Neural cell (in vitro differentiated cells): ENCODE measurements at regions not wholly inside any gene's neighbourhood (a gene's known extent, or its start where the extent isn't known, plus 50 kb on each side); places are given as distances from the start of the nearest gene placed in this dataset.

Source experiments
- EP300 ChIP-seq: fragments of 450-650 bp; conservative IDR thresholded peaks from 2 replicates; pipeline ENCODE4 v1.6.1; 2014; ENCODE audit warnings: antibody characterized with exemption, mild to moderate bottlenecking, moderate library complexity; ENCODE audit not compliant: poor library complexity, severe bottlenecking
- POLR2AphosphoS5 ChIP-seq: IDR thresholded peaks from 2 replicates; pipeline ENCODE4 v1.6.1; 2012
- TAF1 ChIP-seq: IDR thresholded peaks from 2 replicates; pipeline ENCODE4 v1.6.1; 2012; ENCODE audit warnings: low read depth
- TF ChIP-seq, protein P1 (sequence below): fragments of 450-650 bp; IDR thresholded peaks from 2 replicates; pipeline ENCODE4 v1.5.1; 2014; ENCODE audit warnings: antibody characterized with exemption, mild to moderate bottlenecking, moderate library complexity; ENCODE audit not compliant: poor library complexity, severe bottlenecking
- TF ChIP-seq, protein P2 (sequence below): IDR thresholded peaks from 2 replicates; pipeline ENCODE4 v1.6.1; 2012; ENCODE audit warnings: borderline replicate concordance

DNA sequence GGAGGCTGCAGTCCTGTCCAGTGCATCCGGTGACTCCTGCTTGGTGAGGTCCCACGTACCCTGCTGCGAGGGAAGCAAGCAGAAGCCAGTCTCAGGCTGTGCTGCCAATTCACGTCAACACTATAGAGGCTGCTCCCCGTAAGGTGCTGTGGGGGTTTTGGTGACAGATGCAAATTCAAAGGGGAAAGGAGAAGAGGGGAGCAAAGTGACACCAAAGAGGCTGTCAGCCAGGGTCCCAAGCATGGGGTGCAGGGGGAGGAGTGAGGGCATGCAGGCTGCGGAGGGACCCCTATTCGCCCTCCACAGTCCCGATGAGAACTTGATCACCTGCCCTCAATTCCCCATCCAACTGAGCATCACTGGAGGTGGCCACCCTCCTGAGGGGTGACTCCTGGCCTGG, 179.4 kb upstream of the HS6ST1 start:
- TF ChIP-seq, protein P1, sequence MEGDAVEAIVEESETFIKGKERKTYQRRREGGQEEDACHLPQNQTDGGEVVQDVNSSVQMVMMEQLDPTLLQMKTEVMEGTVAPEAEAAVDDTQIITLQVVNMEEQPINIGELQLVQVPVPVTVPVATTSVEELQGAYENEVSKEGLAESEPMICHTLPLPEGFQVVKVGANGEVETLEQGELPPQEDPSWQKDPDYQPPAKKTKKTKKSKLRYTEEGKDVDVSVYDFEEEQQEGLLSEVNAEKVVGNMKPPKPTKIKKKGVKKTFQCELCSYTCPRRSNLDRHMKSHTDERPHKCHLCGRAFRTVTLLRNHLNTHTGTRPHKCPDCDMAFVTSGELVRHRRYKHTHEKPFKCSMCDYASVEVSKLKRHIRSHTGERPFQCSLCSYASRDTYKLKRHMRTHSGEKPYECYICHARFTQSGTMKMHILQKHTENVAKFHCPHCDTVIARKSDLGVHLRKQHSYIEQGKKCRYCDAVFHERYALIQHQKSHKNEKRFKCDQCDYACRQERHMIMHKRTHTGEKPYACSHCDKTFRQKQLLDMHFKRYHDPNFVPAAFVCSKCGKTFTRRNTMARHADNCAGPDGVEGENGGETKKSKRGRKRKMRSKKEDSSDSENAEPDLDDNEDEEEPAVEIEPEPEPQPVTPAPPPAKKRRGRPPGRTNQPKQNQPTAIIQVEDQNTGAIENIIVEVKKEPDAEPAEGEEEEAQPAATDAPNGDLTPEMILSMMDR = no peak
- TF ChIP-seq, protein P2, sequence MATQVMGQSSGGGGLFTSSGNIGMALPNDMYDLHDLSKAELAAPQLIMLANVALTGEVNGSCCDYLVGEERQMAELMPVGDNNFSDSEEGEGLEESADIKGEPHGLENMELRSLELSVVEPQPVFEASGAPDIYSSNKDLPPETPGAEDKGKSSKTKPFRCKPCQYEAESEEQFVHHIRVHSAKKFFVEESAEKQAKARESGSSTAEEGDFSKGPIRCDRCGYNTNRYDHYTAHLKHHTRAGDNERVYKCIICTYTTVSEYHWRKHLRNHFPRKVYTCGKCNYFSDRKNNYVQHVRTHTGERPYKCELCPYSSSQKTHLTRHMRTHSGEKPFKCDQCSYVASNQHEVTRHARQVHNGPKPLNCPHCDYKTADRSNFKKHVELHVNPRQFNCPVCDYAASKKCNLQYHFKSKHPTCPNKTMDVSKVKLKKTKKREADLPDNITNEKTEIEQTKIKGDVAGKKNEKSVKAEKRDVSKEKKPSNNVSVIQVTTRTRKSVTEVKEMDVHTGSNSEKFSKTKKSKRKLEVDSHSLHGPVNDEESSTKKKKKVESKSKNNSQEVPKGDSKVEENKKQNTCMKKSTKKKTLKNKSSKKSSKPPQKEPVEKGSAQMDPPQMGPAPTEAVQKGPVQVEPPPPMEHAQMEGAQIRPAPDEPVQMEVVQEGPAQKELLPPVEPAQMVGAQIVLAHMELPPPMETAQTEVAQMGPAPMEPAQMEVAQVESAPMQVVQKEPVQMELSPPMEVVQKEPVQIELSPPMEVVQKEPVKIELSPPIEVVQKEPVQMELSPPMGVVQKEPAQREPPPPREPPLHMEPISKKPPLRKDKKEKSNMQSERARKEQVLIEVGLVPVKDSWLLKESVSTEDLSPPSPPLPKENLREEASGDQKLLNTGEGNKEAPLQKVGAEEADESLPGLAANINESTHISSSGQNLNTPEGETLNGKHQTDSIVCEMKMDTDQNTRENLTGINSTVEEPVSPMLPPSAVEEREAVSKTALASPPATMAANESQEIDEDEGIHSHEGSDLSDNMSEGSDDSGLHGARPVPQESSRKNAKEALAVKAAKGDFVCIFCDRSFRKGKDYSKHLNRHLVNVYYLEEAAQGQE = no peak
- no peak for TF ChIP-seq EP300
- TF ChIP-seq TAF1 = no peak
- TF ChIP-seq POLR2AphosphoS5 = no peak
